ENCODE measurements at regions not wholly inside any gene's neighbourhood (a gene's known extent, or its start where the extent isn't known, plus 50 kb on each side); places are given as distances from the start of the nearest gene placed in this dataset.

GRCh38 chr7:85583131-85583953 is 396.5 kb upstream of the SEMA3D start:
- TF ChIP-seq EZH2 (IDR thresholded peaks at IDR 0.05; ENCODE audit: low read length) (no peak), CTCF (optimal IDR thresholded peaks at IDR 0.05 in 1 of 3, IDR thresholded peaks at IDR 0.05 in 1 of 3, conservative IDR thresholded peaks at IDR 0.05 in 1 of 3; ENCODE audit: extremely low read depth in 1 of 3, insufficient read depth in 2 of 3, low read length in 3 of 3) (no peak)
- dilution Hi-C loops (cut with MboI; ENCODE audit: extremely low pct_ligation_motif_present, low sequenced_read_pairs), result no loop called here
- Histone ChIP-seq H3K9me1 (ENCODE audit: control insufficient read depth, extremely low read depth, insufficient read depth, low read length) (no peaks in the 10 kb centered on the region), H4K20me1 (ENCODE audit: control insufficient read depth, extremely low read depth, insufficient read depth, low read length) (no peaks in the 10 kb centered on the region), H3K79me2 (ENCODE audit: control insufficient read depth, insufficient read depth, low read length) (no peaks in the 10 kb centered on the region), H3K27ac (ENCODE audit: control insufficient read depth, insufficient read depth, low read length) (no peak overlapping the region), H3K4me2 (ENCODE audit: control insufficient read depth, extremely low read depth, insufficient read depth, low read depth, low read length) (no peak overlapping the region), H3K9ac (ENCODE audit: control insufficient read depth, extremely low read depth, insufficient read depth, low read length) (no peak overlapping the region), H3K36me3 (ENCODE audit: control insufficient read depth in 2 of 2, extremely low read depth in 1 of 2, insufficient read depth in 2 of 2, low read length in 2 of 2) (no peaks in the 10 kb centered on the region), H3K4me3 (ENCODE audit: control insufficient read depth in 2 of 3, extremely low read depth in 1 of 3, insufficient read depth in 2 of 3, low read depth in 1 of 3, low read length in 3 of 3) (no peak overlapping the region), H3K9me3 (ENCODE audit: control insufficient read depth, low read depth, low read length) (no peaks in the 10 kb centered on the region), H2AFZ (ENCODE audit: control insufficient read depth, low read length) (no peak overlapping the region), H3K4me1 (ENCODE audit: control insufficient read depth, extremely low read depth, insufficient read depth, low read length) (no peaks in the 10 kb centered on the region), H3K27me3 (ENCODE audit: control insufficient read depth, extremely low read depth, insufficient read depth, low read length) (no peaks in the 10 kb centered on the region)
- FAIRE-seq, result no peak
- no peak for DNase-seq (ENCODE audit: low read depth, low spot score)

GRCh38 chr7:85573844-85574243 is 387.0 kb upstream of the SEMA3D start:
- Histone ChIP-seq H3K9me3 (ENCODE audit: control insufficient read depth, low read depth, low read length) (no peaks in the 10 kb centered on the region), H4K20me1 (ENCODE audit: control insufficient read depth, extremely low read depth, insufficient read depth, low read length) (no peaks in the 10 kb centered on the region), H3K27me3 (ENCODE audit: control insufficient read depth, extremely low read depth, insufficient read depth, low read length) (no peaks in the 10 kb centered on the region), H3K36me3 (ENCODE audit: control insufficient read depth in 2 of 2, extremely low read depth in 1 of 2, insufficient read depth in 2 of 2, low read length in 2 of 2) (no peaks in the 10 kb centered on the region), H3K4me1 (ENCODE audit: control insufficient read depth, extremely low read depth, insufficient read depth, low read length) (no peaks in the 10 kb centered on the region), H3K27ac (ENCODE audit: control insufficient read depth, insufficient read depth, low read length) (no peak overlapping the region), H3K4me2 (ENCODE audit: control insufficient read depth, extremely low read depth, insufficient read depth, low read depth, low read length) (no peak overlapping the region), H3K79me2 (ENCODE audit: control insufficient read depth, insufficient read depth, low read length) (no peaks in the 10 kb centered on the region), H3K4me3 (ENCODE audit: control insufficient read depth in 2 of 3, extremely low read depth in 1 of 3, insufficient read depth in 2 of 3, low read depth in 1 of 3, low read length in 3 of 3) (no peak overlapping the region), H3K9ac (ENCODE audit: control insufficient read depth, extremely low read depth, insufficient read depth, low read length) (no peak overlapping the region), H3K9me1 (ENCODE audit: control insufficient read depth, extremely low read depth, insufficient read depth, low read length) (no peaks in the 10 kb centered on the region), H2AFZ (ENCODE audit: control insufficient read depth, low read length) (no peak overlapping the region)
- TF ChIP-seq EZH2 (IDR thresholded peaks at IDR 0.05; ENCODE audit: low read length) (no peak), CTCF (optimal IDR thresholded peaks at IDR 0.05 in 1 of 3, IDR thresholded peaks at IDR 0.05 in 1 of 3, conservative IDR thresholded peaks at IDR 0.05 in 1 of 3; ENCODE audit: extremely low read depth in 1 of 3, insufficient read depth in 2 of 3, low read length in 3 of 3) (no peak)
- DNase-seq (ENCODE audit: low read depth, low spot score) (no peak), FAIRE-seq (no peak)
- dilution Hi-C loops (cut with MboI; ENCODE audit: extremely low pct_ligation_motif_present, low sequenced_read_pairs), result no loop called here

Data from keratinocyte (primary cell).